Mesothelial cell of epicardium (in vitro differentiated cells): ENCODE measurements at regions not wholly inside any gene's neighbourhood (a gene's known extent, or its start where the extent isn't known, plus 50 kb on each side); places are given as distances from the start of the nearest gene placed in this dataset.
"Not testable (repeated sequence)": the region's sequence is repeated elsewhere in the genome, so short reads cannot be mapped to it uniquely, and the experiment has no call there.

Experiments used
- DNase-seq, 2 experiments: peaks; one replicate each; pipeline ENCODE4 v3.0.0; 2021; ENCODE audit warnings: low spot score in 2 of 2; ENCODE audit not compliant: unreplicated experiment in 2 of 2
- H3K27ac Mint-ChIP-seq: 2 replicates; pipeline ENCODE4 v1.8.0; 2021; ENCODE audit warnings: mixed read lengths
- H3K27me3 Mint-ChIP-seq: 2 replicates; pipeline ENCODE4 v1.8.0; 2021; ENCODE audit warnings: low read depth, mixed read lengths
- H3K36me3 Mint-ChIP-seq: 2 replicates; pipeline ENCODE4 v1.8.0; 2021; ENCODE audit warnings: mixed read lengths
- H3K4me1 Mint-ChIP-seq: 2 replicates; pipeline ENCODE4 v1.8.0; 2021; ENCODE audit warnings: mixed read lengths
- H3K4me3 Mint-ChIP-seq: 2 replicates; pipeline ENCODE4 v1.8.0; 2021; ENCODE audit warnings: mild to moderate bottlenecking, moderate library complexity, mixed read lengths
- H3K9me3 Mint-ChIP-seq: 2 replicates; pipeline ENCODE4 v1.8.0; 2021; ENCODE audit warnings: mixed read lengths
- TF ChIP-seq, protein P1 (sequence below): fragments of 200-600 bp; sonication (generic); IDR thresholded peaks from one replicate; pipeline ENCODE4 v1.5.0; 2021; ENCODE audit warnings: antibody characterized with exemption; ENCODE audit not compliant: unreplicated experiment

- no peak overlapping the region for H3K4me3 Mint-ChIP-seq
- H3K4me1 Mint-ChIP-seq, result no peaks in the 10 kb centered on the region
- no peaks in the 10 kb centered on the region for H3K36me3 Mint-ChIP-seq
- no peak for DNase-seq
- H3K9me3 Mint-ChIP-seq, result peaks cover 14% of the 10 kb centered on the region
- H3K27me3 Mint-ChIP-seq, result no peaks in the 10 kb centered on the region
- TF ChIP-seq, protein P1, sequence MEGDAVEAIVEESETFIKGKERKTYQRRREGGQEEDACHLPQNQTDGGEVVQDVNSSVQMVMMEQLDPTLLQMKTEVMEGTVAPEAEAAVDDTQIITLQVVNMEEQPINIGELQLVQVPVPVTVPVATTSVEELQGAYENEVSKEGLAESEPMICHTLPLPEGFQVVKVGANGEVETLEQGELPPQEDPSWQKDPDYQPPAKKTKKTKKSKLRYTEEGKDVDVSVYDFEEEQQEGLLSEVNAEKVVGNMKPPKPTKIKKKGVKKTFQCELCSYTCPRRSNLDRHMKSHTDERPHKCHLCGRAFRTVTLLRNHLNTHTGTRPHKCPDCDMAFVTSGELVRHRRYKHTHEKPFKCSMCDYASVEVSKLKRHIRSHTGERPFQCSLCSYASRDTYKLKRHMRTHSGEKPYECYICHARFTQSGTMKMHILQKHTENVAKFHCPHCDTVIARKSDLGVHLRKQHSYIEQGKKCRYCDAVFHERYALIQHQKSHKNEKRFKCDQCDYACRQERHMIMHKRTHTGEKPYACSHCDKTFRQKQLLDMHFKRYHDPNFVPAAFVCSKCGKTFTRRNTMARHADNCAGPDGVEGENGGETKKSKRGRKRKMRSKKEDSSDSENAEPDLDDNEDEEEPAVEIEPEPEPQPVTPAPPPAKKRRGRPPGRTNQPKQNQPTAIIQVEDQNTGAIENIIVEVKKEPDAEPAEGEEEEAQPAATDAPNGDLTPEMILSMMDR, result no peak
- H3K27ac Mint-ChIP-seq, result no peak overlapping the region
Measured at GRCh38 chrX:127459790-127460189, 592.4 kb downstream of the ACTRT1 start.

DNA sequence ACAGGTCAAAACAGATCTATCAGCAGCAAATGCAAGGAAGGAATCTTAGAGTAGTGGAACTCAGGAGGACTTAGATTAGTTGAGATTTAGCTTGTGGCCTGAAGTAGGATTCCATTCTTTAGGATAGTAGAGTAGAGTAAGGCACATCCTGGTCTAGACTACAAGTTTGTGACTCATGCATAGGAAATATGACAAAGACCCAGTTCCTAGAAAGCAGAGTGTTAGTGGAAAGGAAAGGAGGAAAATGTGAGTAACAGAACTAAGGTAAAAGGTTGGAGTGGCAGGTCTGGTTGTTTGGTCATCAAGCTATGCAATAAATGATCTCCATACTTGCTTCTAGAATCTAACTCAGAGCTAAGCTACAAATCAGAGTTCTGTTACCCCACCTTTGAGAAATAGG is 595.0 kb downstream of the ACTRT1 start:
- no peaks in the 10 kb centered on the region for H3K27me3 Mint-ChIP-seq
- peaks cover 19% of the 10 kb centered on the region for H3K9me3 Mint-ChIP-seq
- H3K4me3 Mint-ChIP-seq, result no peak overlapping the region
- TF ChIP-seq, protein P1, result no peak
- H3K27ac Mint-ChIP-seq, result no peak overlapping the region
- H3K36me3 Mint-ChIP-seq, result no peaks in the 10 kb centered on the region
- no peak for DNase-seq
- no peaks in the 10 kb centered on the region for H3K4me1 Mint-ChIP-seq

- no peak for DNase-seq
- no peak overlapping the region for H3K4me3 Mint-ChIP-seq
- H3K36me3 Mint-ChIP-seq, result no peaks in the 10 kb centered on the region
- no peaks in the 10 kb centered on the region for H3K4me1 Mint-ChIP-seq
- no peaks in the 10 kb centered on the region for H3K27me3 Mint-ChIP-seq
- H3K9me3 Mint-ChIP-seq, result peaks cover 9% of the 10 kb centered on the region
- H3K27ac Mint-ChIP-seq, result no peak overlapping the region
- TF ChIP-seq, protein P1, result no peak
Measured at GRCh38 chrX:127439676-127440075, 612.5 kb downstream of the ACTRT1 start.

DNA sequence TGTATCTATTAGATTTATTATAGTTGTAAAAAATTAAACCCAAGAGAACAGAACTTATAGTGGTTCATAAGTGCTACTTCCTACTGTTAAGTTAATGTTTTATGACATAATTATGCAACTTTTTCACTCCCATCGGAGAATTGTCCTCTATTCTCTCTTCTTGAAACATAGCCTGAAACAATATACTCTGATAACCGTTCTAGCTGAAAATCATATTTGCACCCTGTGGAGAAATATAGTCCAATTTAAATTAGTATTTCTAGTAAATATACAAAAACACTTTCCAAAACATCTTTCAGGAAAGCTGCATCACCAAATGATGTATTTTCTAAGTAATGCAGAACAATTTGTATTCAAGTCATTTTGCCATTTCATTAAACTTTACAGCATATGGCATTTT is 586.4 kb downstream of the PRR32 start:
- H3K9me3 Mint-ChIP-seq, result peaks cover 34% of the 10 kb centered on the region
- no peak overlapping the region for H3K4me3 Mint-ChIP-seq
- no peaks in the 10 kb centered on the region for H3K36me3 Mint-ChIP-seq
- no peaks in the 10 kb centered on the region for H3K27me3 Mint-ChIP-seq
- no peaks in the 10 kb centered on the region for H3K4me1 Mint-ChIP-seq
- no peak for DNase-seq
- TF ChIP-seq, protein P1, result no peak
- no peak overlapping the region for H3K27ac Mint-ChIP-seq

GRCh38 chrX:127404161-127404560 is 584.6 kb downstream of the PRR32 start:
- peaks cover 35% of the 10 kb centered on the region for H3K9me3 Mint-ChIP-seq
- H3K4me1 Mint-ChIP-seq, result no peaks in the 10 kb centered on the region
- no peaks in the 10 kb centered on the region for H3K36me3 Mint-ChIP-seq
- DNase-seq, result no peak
- H3K4me3 Mint-ChIP-seq, result no peak overlapping the region
- no peak overlapping the region for H3K27ac Mint-ChIP-seq
- TF ChIP-seq, protein P1, result no peak
- no peaks in the 10 kb centered on the region for H3K27me3 Mint-ChIP-seq

- not testable (repeated sequence) for H3K27me3 Mint-ChIP-seq, DNase-seq
Measured at GRCh38 chrX:127400231-127400630, 580.7 kb downstream of the PRR32 start.

More at GRCh38 chrX:127400231-127400630, 580.7 kb downstream of the PRR32 start:
- not testable (repeated sequence) for H3K27ac Mint-ChIP-seq, H3K36me3 Mint-ChIP-seq, H3K4me1 Mint-ChIP-seq, H3K4me3 Mint-ChIP-seq
- H3K9me3 Mint-ChIP-seq, result peaks cover 55% of the 10 kb centered on the region
